Panc1 (cell line): ENCODE measurements at regions not wholly inside any gene's neighbourhood (a gene's known extent, or its start where the extent isn't known, plus 50 kb on each side); places are given as distances from the start of the nearest gene placed in this dataset.

Experiments used
- ATAC-seq: fragments of 200-7000 bp; cut with Tn5 transposase; 2 replicates; pipeline ENCODE4 v1.9.1; 2020; ENCODE audit warnings: mild to moderate bottlenecking, moderate library complexity
- BruUV-seq: library from RNA; stranded (reverse); fragments of 400-500 nt; replicated peaks from 2 replicates; lab custom pipeline; 2021; lab: Mats Ljungman, UMichigan
- CTCF ChIA-PET: fragments of 300-600 bp; sonication (Branson Sonifier 250); formaldehyde crosslinking; loops from one replicate; lab custom pipeline; 2022; ENCODE audit warnings: antibody characterized with exemption; lab: Charles Lee
- POLR2A ChIA-PET: fragments of 300-600 bp; sonication (Branson Sonifier 250); formaldehyde crosslinking; loops from one replicate; lab custom pipeline; 2022; ENCODE audit warnings: antibody characterized with exemption; lab: Charles Lee
- DNase-seq: peaks from one replicate; pipeline ENCODE4 v3.0.0-alpha.2; 2010; ENCODE audit warnings: low read depth, low spot score
- H3K27ac ChIP-seq: 2 replicates; pipeline ENCODE4 v1.5.1; 2011; ENCODE audit warnings: mild to moderate bottlenecking, low read length, inconsistent platforms
- H3K27me3 ChIP-seq: fragments of 200-500 bp; sonication (Bioruptor generic); 2 replicates; pipeline ENCODE4 v1.6.0; 2014; ENCODE audit warnings: low read length, inconsistent platforms; ENCODE audit not compliant: control insufficient read depth, insufficient read depth
- H3K36me3 ChIP-seq: fragments of 200-500 bp; sonication (Bioruptor generic); 2 replicates; pipeline ENCODE4 v1.5.1; 2014; ENCODE audit warnings: inconsistent platforms, mild to moderate bottlenecking, low read length, moderate library complexity; ENCODE audit not compliant: control insufficient read depth, insufficient read depth
- H3K4me1 ChIP-seq: 2 replicates; pipeline ENCODE4 v1.5.1; 2011; ENCODE audit warnings: inconsistent platforms, mild to moderate bottlenecking, low read length, moderate library complexity; ENCODE audit not compliant: control insufficient read depth, insufficient read depth
- H3K4me3 ChIP-seq, 2 experiments: 2 replicates each; pipeline ENCODE4 v1.5.1; 2011 to 2012; ENCODE audit warnings: low read depth in 2 of 2, low read length in 2 of 2, mild to moderate bottlenecking in 2 of 2, inconsistent platforms in 1 of 2, moderate library complexity in 1 of 2
- H3K9me3 ChIP-seq: fragments of 200-500 bp; sonication (Bioruptor generic); 2 replicates; pipeline ENCODE4 v1.5.1; 2014; ENCODE audit warnings: low read depth, mild to moderate bottlenecking, inconsistent platforms, low read length, moderate library complexity; ENCODE audit not compliant: control insufficient read depth, insufficient read depth
- CTCF ChIP-seq: fragments of 450-650 bp; IDR thresholded peaks from 2 replicates; pipeline ENCODE4 v1.5.1; 2017; ENCODE audit warnings: mild to moderate bottlenecking
- POLR2AphosphoS5 ChIP-seq: IDR thresholded peaks from 2 replicates; pipeline ENCODE4 v1.6.1; 2012; ENCODE audit warnings: mild to moderate bottlenecking, low read depth, low read length, moderate library complexity
- REST ChIP-seq, 2 experiments: IDR thresholded peaks; 2 replicates each; pipeline ENCODE4 v1.6.1; 2011 to 2012; ENCODE audit warnings: low read depth in 2 of 2, control low read depth in 1 of 2, low read length in 1 of 2, mild to moderate bottlenecking in 1 of 2, moderate library complexity in 1 of 2; ENCODE audit not compliant: insufficient read depth in 1 of 2
- SIN3A ChIP-seq: IDR thresholded peaks from 2 replicates; pipeline ENCODE4 v1.6.1; 2012; ENCODE audit warnings: low read depth, mild to moderate bottlenecking, low read length, moderate library complexity, borderline replicate concordance; ENCODE audit not compliant: insufficient read depth
- TCF7L2 ChIP-seq: IDR thresholded peaks from 2 replicates; pipeline ENCODE4 v1.6.1; 2011; ENCODE audit warnings: mild to moderate bottlenecking, low read depth, low read length, inconsistent platforms
- in situ Hi-C: cut with HindIII; loops from 2 replicates; pipeline ENCODE4 v1.10.0; 2016; ENCODE audit warnings: low sequenced_read_pairs, low pct_unique_long_range_greater_than_20kb
- intact Hi-C: fragments of 100-400 bp; cut with micrococcal nuclease; formaldehyde crosslinking; loops from one replicate; pipeline ENCODE4 v1.10.0; 2022; ENCODE audit not compliant: unreplicated experiment

GRCh38 chr4:171517883-171518282 lies 295.3 kb upstream of the GALNTL6 start:
- POLR2A ChIA-PET = no interaction called here
- Histone ChIP-seq H3K9me3 (no peaks in the 10 kb centered on the region), H3K4me3 (no peak overlapping the region), H3K27ac (no peak overlapping the region), H3K4me1 (no peaks in the 10 kb centered on the region), H3K27me3 (no peaks in the 10 kb centered on the region), H3K36me3 (no peaks in the 10 kb centered on the region)
- DNase-seq (no peak), ATAC-seq (no peak)
- intact Hi-C loops = no loop called here
- BruUV-seq = no TSS peak
- CTCF ChIA-PET = no interaction called here
- TF ChIP-seq SIN3A = no peak
- TF ChIP-seq CTCF = no peak
- in situ Hi-C loops = no loop called here

- CTCF ChIA-PET = no interaction called here
Observed at GRCh38 chr4:171516694-171517093, 296.5 kb upstream of the GALNTL6 start.

More at GRCh38 chr4:171516694-171517093, 296.5 kb upstream of the GALNTL6 start:
- DNase-seq (no peak), ATAC-seq (no peak)
- Histone ChIP-seq H3K36me3 (no peaks in the 10 kb centered on the region), H3K27me3 (no peaks in the 10 kb centered on the region), H3K4me3 (no peak overlapping the region), H3K4me1 (no peaks in the 10 kb centered on the region), H3K9me3 (no peaks in the 10 kb centered on the region), H3K27ac (no peak overlapping the region)
- POLR2A ChIA-PET = no interaction called here
- intact Hi-C loops = no loop called here
- BruUV-seq = no TSS peak
- TF ChIP-seq SIN3A (no peak), CTCF (no peak), REST (IDR thresholded peaks at IDR 0.05; ENCODE audit: insufficient read depth in 1 of 2, low read depth in 2 of 2, low read length in 1 of 2) (no peak), POLR2AphosphoS5 (no peak), TCF7L2 (no peak)
- in situ Hi-C loops = no loop called here
